ENCODE measurements at regions not wholly inside any gene's neighbourhood (a gene's known extent, or its start where the extent isn't known, plus 50 kb on each side); places are given as distances from the start of the nearest gene placed in this dataset.
"Not testable (repeated sequence)": the region's sequence is repeated elsewhere in the genome, so short reads cannot be mapped to it uniquely, and the experiment has no call there.

DNA sequence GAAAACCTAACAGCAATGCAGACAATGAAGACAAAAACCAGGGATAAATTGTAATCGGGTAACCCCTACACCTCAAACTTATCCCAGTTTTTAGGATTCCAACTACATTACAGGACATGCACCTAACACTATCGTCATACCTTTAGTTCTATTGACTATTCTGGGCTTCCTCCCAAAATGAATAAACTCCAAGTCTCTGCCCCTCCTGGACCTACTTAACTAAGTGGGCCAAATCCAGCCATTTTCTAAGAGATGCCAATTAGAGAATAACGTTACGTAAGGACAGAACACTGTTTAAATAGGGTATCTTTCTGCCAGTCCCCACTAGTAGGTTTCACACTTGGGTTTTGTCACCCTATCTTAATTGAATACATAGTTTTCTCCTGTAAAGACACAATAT is 253.1 kb upstream of the MKLN1 start:
- peaks cover 37% of the 10 kb centered on the region for H3K36me3 Mint-ChIP-seq (ENCODE audit: insufficient read depth)
- H3K4me3 Mint-ChIP-seq = no peak overlapping the region
- no peaks in the 10 kb centered on the region for H3K27me3 Mint-ChIP-seq (ENCODE audit: low read depth)
- ATAC-seq (no peak), DNase-seq (no peak)
- H3K4me1 Mint-ChIP-seq (ENCODE audit: low read depth) = peaks cover 62% of the 10 kb centered on the region
- H3K9me3 Mint-ChIP-seq = no peaks in the 10 kb centered on the region

DNA sequence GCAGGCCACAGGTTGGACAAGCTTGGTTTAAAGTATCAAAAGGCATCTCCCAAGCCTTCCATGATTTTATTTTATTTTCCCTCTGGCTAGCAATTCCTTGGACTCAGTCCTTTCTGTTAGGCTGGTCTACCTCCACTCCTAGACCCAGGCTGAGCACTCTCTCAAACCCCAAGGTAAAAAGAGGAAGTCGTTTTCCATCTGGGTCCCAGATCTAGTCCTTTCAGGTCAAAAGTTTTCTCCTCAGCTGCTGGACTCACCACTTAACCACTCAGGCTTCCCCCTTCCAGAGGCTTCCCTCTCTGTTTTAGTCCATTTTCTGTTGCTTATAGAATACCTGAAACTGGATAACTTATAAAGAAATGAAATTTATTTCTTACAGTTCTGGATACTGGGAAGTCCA is 252.3 kb upstream of the MKLN1 start:
- no peak overlapping the region for H3K4me3 Mint-ChIP-seq
- H3K4me1 Mint-ChIP-seq (ENCODE audit: low read depth) = peaks cover 55% of the 10 kb centered on the region
- ATAC-seq (no peak), DNase-seq (no peak)
- no peaks in the 10 kb centered on the region for H3K27me3 Mint-ChIP-seq (ENCODE audit: low read depth)
- peaks cover 36% of the 10 kb centered on the region for H3K36me3 Mint-ChIP-seq (ENCODE audit: insufficient read depth)
- no peaks in the 10 kb centered on the region for H3K9me3 Mint-ChIP-seq

DNA sequence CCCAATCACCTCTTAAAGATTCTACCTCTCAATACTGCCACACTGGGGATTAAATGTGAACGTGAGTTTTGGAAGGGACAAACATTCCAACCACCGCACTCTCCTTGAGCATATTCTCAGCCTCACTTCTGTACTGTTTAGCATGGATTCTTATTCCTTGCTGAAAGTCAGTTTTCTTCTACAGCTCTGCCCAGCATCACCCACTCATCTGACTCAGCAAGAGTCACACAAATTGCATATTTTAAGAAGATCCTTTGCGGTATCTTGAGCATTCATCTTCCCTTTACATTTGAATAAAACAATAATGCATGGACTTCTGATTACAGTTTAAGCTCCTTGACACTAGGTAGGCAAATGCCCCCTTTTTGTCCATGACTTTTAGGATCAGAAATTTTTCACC is 251.6 kb upstream of the MKLN1 start:
- peaks cover 52% of the 10 kb centered on the region for H3K4me1 Mint-ChIP-seq (ENCODE audit: low read depth)

DNA sequence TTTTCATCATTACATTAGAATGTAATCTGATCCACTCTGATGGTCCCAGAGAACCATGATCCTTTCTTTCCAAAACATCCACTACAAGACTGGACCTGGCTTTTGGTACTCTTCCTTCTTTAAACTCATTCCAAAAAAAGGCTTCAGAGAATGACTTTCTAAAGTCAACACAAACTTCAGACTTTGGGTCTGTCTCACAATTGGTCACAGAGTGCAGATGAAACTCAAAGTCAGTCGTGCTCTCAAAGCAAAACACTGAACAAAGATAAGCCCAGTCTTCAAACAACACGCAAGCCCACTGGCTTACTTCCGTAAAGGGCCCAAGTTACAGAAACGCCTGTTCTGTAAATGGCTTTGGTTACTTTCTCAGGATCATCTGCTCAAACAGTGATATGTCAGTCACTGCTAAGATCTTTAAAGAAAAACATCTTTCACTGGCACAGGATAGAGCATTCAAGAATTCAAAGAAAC is 250.9 kb upstream of the MKLN1 start:
- Mint-ChIP-seq H3K27me3 (ENCODE audit: low read depth) (no peaks in the 10 kb centered on the region), H3K4me1 (ENCODE audit: low read depth) (peaks cover 54% of the 10 kb centered on the region), H3K4me3 (no peak overlapping the region), H3K9me3 (no peaks in the 10 kb centered on the region), H3K36me3 (ENCODE audit: insufficient read depth) (peaks cover 36% of the 10 kb centered on the region)
- no peak for ATAC-seq
- DNase-seq = no peak

More for the DNA sequence above, 251.6 kb upstream of the MKLN1 start:
- Mint-ChIP-seq H3K36me3 (ENCODE audit: insufficient read depth) (peaks cover 36% of the 10 kb centered on the region), H3K27me3 (ENCODE audit: low read depth) (no peaks in the 10 kb centered on the region), H3K9me3 (no peaks in the 10 kb centered on the region), H3K4me3 (no peak overlapping the region)
- DNase-seq (no peak), ATAC-seq (peak in 1 of 2 donors; percentile 46)

DNA sequence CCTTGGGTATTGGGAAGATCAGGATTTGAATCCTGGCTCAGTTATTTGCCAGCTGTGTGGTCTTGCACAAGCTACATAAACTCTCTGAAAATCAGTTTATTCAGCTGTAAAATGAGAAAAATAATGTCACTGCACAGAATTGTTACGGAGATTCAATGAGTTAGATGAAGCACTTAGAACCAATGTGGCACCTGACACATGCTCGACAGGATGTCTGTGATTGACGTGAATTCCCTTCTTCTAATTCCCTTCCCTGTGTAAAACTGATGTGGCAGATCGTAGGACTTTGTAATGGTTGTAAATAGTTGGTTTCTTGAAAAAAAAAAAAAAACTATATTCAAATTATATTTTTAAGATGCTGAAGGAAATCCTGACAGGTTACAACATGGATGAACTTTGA is 249.9 kb upstream of the MKLN1 start:
- no peaks in the 10 kb centered on the region for H3K27me3 Mint-ChIP-seq (ENCODE audit: low read depth)
- ATAC-seq = no peak
- peaks cover 55% of the 10 kb centered on the region for H3K4me1 Mint-ChIP-seq (ENCODE audit: low read depth)
- no peak for DNase-seq
- H3K36me3 Mint-ChIP-seq (ENCODE audit: insufficient read depth) = peaks cover 40% of the 10 kb centered on the region
- no peaks in the 10 kb centered on the region for H3K9me3 Mint-ChIP-seq
- H3K4me3 Mint-ChIP-seq = no peak overlapping the region

DNA sequence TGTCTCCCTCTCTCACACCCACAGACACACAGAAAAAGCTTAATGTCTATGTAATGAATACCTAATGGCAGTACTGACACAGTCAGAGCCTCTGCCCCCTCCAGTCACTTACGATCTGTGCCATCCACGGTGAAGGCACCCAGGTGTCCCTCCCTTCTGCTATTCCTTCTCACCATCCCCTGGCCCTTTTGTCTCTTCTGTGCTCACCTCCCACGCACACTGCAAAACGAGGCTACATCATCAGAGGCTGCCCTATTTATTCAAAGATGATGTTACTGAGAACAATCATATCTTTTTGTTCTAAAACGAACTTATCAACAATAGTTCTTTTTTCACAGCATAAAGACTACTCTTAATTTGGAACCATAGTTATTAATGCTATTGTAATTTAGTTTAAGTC is 246.9 kb upstream of the MKLN1 start:
- peaks cover 52% of the 10 kb centered on the region for H3K4me1 Mint-ChIP-seq (ENCODE audit: low read depth)
- DNase-seq (no peak), ATAC-seq (no peak)

DNA sequence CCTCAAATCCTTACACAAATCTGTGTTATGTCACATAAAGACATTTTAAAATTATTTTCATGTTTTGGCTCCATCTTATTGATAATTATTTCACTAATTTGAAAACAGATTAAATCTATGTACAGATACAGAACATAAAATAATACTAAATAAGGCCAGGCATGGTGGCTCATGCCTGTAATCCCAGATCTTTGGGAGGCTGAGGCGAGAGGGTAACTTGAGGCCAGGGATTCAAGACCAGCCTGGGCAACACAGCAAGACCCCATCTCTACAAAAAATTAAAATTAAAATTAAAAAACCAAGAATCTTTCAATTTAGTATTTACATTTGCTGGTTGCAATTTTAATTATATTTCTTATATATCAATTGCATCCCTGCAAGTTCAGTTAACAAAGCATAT is 246.4 kb upstream of the MKLN1 start:
- Mint-ChIP-seq H3K27me3 (ENCODE audit: low read depth) (no peaks in the 10 kb centered on the region), H3K4me1 (ENCODE audit: low read depth) (peaks cover 47% of the 10 kb centered on the region)
- no peak for ATAC-seq

More for the DNA sequence above, 246.9 kb upstream of the MKLN1 start:
- Mint-ChIP-seq H3K27me3 (ENCODE audit: low read depth) (no peaks in the 10 kb centered on the region), H3K36me3 (ENCODE audit: insufficient read depth) (peaks cover 35% of the 10 kb centered on the region), H3K9me3 (peaks cover 3% of the 10 kb centered on the region), H3K4me3 (no peak overlapping the region)

DNA sequence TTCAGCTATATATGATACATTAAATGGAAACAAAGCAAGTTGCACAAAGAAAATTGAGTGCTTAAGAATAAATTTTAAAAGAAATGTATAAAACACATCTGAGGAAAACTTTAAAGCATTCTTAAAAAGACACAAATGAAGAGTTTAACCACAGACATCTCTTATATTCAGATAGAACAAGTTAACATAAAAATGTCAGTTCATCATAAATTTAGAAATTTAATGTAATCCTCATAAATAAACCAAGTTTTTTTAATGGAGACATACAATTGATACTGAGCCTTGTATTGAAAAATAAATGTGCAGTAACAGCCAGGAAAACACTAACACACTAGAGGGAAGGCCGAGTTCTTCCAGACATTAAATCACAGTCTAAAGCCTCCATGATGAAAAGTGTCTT is 243.9 kb upstream of the MKLN1 start:
- Mint-ChIP-seq H3K27me3 (ENCODE audit: low read depth) (no peaks in the 10 kb centered on the region), H3K4me3 (no peak overlapping the region), H3K4me1 (ENCODE audit: low read depth) (peaks cover 56% of the 10 kb centered on the region), H3K36me3 (ENCODE audit: insufficient read depth) (peaks cover 31% of the 10 kb centered on the region), H3K9me3 (peaks cover 3% of the 10 kb centered on the region)
- no peak for DNase-seq
- ATAC-seq = no peak

More for the DNA sequence above, 246.4 kb upstream of the MKLN1 start:
- Mint-ChIP-seq H3K9me3 (peaks cover 3% of the 10 kb centered on the region), H3K4me3 (no peak overlapping the region), H3K36me3 (ENCODE audit: insufficient read depth) (peaks cover 29% of the 10 kb centered on the region)
- DNase-seq = no peak

DNA sequence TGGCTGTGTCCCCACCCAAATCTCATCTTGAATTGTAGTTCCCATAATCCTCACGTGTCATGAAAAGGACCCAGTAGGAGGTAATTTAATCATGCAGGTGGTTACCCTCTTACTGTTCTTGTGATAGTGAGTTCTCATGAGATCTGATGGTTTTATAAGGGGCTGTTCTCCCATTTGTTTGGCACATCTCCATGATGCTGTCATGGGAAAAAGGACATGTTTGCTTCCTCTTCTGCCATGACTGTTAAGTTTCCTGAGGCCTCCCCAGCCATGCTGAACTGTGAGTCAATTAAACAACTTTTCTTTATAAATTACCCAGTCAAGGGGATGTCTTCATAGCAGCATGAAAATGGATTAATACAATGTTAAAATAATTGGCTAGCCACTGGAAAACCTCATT is 243.3 kb upstream of the MKLN1 start:
- not testable (repeated sequence) for H3K27me3 Mint-ChIP-seq (ENCODE audit: low read depth); H3K9me3 Mint-ChIP-seq; DNase-seq; H3K4me3 Mint-ChIP-seq
- Mint-ChIP-seq H3K36me3 (ENCODE audit: insufficient read depth) (peaks cover 33% of the 10 kb centered on the region), H3K4me1 (ENCODE audit: low read depth) (peaks cover 58% of the 10 kb centered on the region)
- peak in 1 of 2 donors; percentile 31 for ATAC-seq

DNA sequence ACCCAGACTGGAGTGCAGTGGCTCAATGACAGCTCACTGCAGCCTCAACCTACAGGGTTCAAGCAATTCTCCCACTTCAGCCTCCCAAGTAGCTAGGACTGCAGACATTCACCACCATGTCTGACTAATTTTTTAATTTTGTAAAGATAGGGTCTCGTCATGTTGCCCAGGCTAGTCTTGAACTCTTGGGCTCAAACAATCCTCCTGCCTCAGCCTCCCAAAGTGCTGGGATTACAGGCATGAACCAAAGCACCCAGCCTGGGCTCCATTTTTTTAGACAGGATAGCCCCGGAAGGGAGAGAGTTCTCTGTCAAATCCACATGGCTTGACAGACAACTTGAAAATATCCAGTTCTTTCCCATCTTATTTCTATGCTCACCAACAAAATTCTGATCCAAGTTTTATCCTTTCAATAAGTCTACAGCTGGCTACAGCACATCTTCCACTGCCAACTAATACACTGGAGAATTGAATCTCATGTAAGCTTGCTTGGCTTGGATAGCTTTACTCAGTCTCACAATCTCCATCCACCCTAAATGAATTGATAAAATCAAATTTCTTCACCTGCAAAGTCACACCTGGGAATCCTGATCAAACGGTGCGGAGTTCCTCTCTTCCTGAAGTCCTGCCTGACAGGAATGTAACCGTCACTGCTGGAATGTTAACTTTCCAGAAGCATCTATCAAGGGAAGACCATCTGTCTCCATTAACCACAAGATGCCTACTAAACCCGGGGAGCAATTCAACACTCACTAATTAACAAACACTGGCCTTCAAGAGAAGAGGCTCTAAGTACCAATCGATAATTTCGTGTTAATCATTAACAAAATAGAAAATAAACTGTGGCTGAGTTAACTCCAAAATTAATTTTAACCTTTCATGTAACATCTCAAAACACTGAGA is 239.7 kb upstream of the MKLN1 start:
- no peak overlapping the region for H3K4me3 Mint-ChIP-seq
- peaks cover 75% of the 10 kb centered on the region for H3K4me1 Mint-ChIP-seq (ENCODE audit: low read depth)
- no peak for DNase-seq
- peaks cover 42% of the 10 kb centered on the region for H3K36me3 Mint-ChIP-seq (ENCODE audit: insufficient read depth)
- peaks cover 3% of the 10 kb centered on the region for H3K9me3 Mint-ChIP-seq
- H3K27me3 Mint-ChIP-seq (ENCODE audit: low read depth) = no peaks in the 10 kb centered on the region
- ATAC-seq = no peak

DNA sequence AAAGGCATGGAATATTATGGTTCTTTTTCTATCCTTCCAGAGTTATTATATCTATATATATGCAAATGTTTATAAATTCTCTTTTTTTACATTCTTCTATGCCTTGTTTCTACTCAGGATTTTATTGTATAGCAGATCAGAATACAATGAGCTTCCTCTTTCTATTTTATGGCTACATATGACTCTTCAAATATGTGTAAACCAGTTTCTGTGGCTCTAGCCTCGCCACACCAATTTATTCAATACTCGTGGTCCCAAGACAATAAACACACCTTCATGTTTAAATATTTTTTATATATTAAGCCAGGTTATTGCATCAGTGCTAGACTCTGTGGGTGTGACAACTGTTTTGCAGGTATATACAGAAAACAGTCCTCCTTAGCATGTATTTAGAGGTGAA is 237.5 kb upstream of the MKLN1 start:
- H3K27me3 Mint-ChIP-seq (ENCODE audit: low read depth) = no peaks in the 10 kb centered on the region
- no peak overlapping the region for H3K4me3 Mint-ChIP-seq
- ATAC-seq (peak in 1 of 2 donors; percentile 29), DNase-seq (no peak)
- H3K36me3 Mint-ChIP-seq (ENCODE audit: insufficient read depth) = peaks cover 40% of the 10 kb centered on the region
- H3K9me3 Mint-ChIP-seq = peaks cover 1% of the 10 kb centered on the region
- H3K4me1 Mint-ChIP-seq (ENCODE audit: low read depth) = peaks cover 68% of the 10 kb centered on the region

DNA sequence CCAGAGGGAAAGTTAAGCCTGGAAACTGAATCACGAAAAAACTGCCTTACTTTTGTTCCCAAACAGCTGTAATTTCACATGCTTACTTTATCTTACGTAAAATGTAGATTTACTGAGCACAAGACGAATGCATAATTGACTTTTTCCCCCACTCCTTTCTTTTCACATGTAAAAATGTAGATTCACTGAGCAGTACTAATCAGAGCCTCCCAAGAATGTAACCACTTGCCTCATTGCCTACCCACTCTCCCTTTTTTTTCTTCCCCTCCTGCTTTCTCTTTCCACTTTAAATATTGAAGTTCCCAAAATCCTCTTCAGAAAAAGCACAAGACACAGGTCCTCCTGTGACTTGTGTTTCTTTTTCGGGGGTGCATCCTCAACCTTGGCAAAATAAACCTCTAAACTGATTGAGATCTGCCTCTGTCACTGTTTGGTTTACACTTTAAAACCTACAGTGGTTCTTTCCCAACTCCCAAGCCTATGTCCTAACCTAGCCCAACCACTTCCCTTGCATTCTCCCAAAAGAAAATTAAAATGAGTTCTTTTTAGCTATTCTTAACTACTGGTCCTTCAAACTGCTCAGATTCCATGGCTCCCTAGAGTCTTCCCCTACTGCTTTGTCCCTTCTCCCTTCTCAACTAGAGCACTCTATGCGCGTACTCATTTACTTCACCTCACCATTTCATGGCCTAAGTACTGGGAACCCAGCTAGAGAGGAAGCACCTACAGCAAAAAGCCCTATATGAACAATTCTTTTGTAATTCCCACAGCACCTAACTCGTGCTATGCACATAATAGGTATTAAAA is 236.6 kb upstream of the MKLN1 start:
- H3K36me3 Mint-ChIP-seq (ENCODE audit: insufficient read depth) = peaks cover 36% of the 10 kb centered on the region
- H3K4me1 Mint-ChIP-seq (ENCODE audit: low read depth) = peaks cover 71% of the 10 kb centered on the region
- DNase-seq (no peak), ATAC-seq (no peak)
- no peak overlapping the region for H3K4me3 Mint-ChIP-seq
- H3K9me3 Mint-ChIP-seq = no peaks in the 10 kb centered on the region
- no peaks in the 10 kb centered on the region for H3K27me3 Mint-ChIP-seq (ENCODE audit: low read depth)

DNA sequence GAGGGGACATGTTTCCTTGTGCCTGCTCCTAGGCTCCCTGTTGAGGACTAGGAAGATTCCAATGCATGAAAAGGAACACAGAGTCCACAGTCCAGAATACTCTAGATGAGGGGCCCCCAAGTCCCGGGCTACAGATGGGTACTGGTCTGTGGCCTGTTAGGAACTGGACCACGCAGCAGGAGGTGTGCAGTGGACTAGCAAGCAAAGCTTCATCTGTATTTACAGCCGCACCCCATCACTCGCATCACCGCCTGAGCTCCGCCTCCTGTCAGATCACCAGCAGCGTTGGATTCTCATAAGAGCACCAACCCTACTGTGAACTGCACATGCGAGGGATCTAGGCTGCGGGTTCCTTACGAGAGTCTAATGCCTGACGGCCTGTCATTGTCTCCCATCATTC is 233.0 kb upstream of the MKLN1 start:
- H3K4me3 Mint-ChIP-seq = no peak overlapping the region
- DNase-seq (no peak), ATAC-seq (no peak)
- H3K9me3 Mint-ChIP-seq = no peaks in the 10 kb centered on the region
- no peaks in the 10 kb centered on the region for H3K27me3 Mint-ChIP-seq (ENCODE audit: low read depth)
- peaks cover 42% of the 10 kb centered on the region for H3K36me3 Mint-ChIP-seq (ENCODE audit: insufficient read depth)
- H3K4me1 Mint-ChIP-seq (ENCODE audit: low read depth) = peaks cover 84% of the 10 kb centered on the region

DNA sequence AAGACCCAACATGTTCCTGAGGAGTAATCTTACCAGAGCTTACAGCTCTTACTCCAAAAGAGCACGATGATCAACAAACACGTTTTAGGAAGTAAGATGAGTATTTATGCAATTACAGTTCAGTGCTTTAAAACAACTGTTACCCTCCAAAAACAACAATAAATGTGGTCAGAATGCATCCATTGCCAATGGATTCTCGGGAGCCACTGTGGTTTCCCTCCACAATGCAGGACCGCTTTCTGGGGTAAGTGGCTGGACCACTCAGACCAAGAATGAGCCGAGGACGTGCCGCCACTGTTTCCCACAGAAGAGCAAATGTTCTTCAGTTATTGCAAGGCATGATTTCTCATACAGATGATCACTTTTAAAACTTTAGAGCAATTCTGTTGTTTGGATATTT is 232.3 kb upstream of the MKLN1 start:
- Mint-ChIP-seq H3K27me3 (ENCODE audit: low read depth) (no peaks in the 10 kb centered on the region), H3K9me3 (no peaks in the 10 kb centered on the region), H3K4me1 (ENCODE audit: low read depth) (peaks cover 86% of the 10 kb centered on the region), H3K4me3 (no peak overlapping the region), H3K36me3 (ENCODE audit: insufficient read depth) (peaks cover 42% of the 10 kb centered on the region)
- DNase-seq (no peak), ATAC-seq (no peak)
